HUES48 (cell line): ENCODE measurements at regions not wholly inside any gene's neighbourhood (a gene's known extent, or its start where the extent isn't known, plus 50 kb on each side); places are given as distances from the start of the nearest gene placed in this dataset.

Experiments
- H3K27ac ChIP-seq: one replicate; pipeline ENCODE4 v1.7.0; 2013; ENCODE audit warnings: low read depth, low read length, inconsistent platforms
- H3K27me3 ChIP-seq: 2 replicates; pipeline ENCODE4 v1.6.1; 2013; ENCODE audit warnings: mild to moderate bottlenecking, low read length; ENCODE audit not compliant: control insufficient read depth, insufficient read depth
- H3K36me3 ChIP-seq: 2 replicates; pipeline ENCODE4 v1.6.1; 2013; ENCODE audit warnings: low read length; ENCODE audit not compliant: control insufficient read depth, insufficient read depth
- H3K4me1 ChIP-seq: 2 replicates; pipeline ENCODE4 v1.6.1; 2013; ENCODE audit warnings: mild to moderate bottlenecking, low read length; ENCODE audit not compliant: control insufficient read depth, insufficient read depth
- H3K4me3 ChIP-seq: 2 replicates; pipeline ENCODE4 v1.5.1; 2013; ENCODE audit warnings: mild to moderate bottlenecking, low read depth, low read length
- H3K9ac ChIP-seq: 2 replicates; pipeline ENCODE4 v1.6.1; 2013; ENCODE audit warnings: mild to moderate bottlenecking, low read depth, low read length, moderate library complexity
- H3K9me3 ChIP-seq: 2 replicates; pipeline ENCODE4 v1.6.1; 2013; ENCODE audit warnings: low read length; ENCODE audit not compliant: control insufficient read depth, insufficient read depth

GRCh38 chr2:60271131-60271530 is 282.3 kb downstream of the BCL11A start:
- no peaks in the 10 kb centered on the region for H3K4me1 ChIP-seq
- no peak overlapping the region for H3K9ac ChIP-seq
- H3K27me3 ChIP-seq: no peaks in the 10 kb centered on the region
- 0 out of 2 replicates have a peak, but pooled peaks cover 4% of the 10 kb centered on the region for H3K9me3 ChIP-seq
- H3K36me3 ChIP-seq: no peaks in the 10 kb centered on the region
- H3K27ac ChIP-seq: no peak overlapping the region
- H3K4me3 ChIP-seq: no peak overlapping the region

- Histone ChIP-seq H3K27ac (no peak overlapping the region), H3K9ac (no peak overlapping the region), H3K27me3 (no peaks in the 10 kb centered on the region), H3K9me3 (no peaks in the 10 kb centered on the region), H3K36me3 (no peaks in the 10 kb centered on the region), H3K4me3 (no peak overlapping the region), H3K4me1 (no peaks in the 10 kb centered on the region)
These were observed 284.8 kb downstream of the BCL11A start for GRCh38 chr2:60268661-60269060.

GRCh38 chr2:60268032-60268431 is 285.4 kb downstream of the BCL11A start:
- H3K4me1 ChIP-seq: no peaks in the 10 kb centered on the region
- H3K36me3 ChIP-seq: no peaks in the 10 kb centered on the region
- H3K9me3 ChIP-seq: no peaks in the 10 kb centered on the region
- H3K4me3 ChIP-seq: no peak overlapping the region
- H3K9ac ChIP-seq: no peak overlapping the region
- no peaks in the 10 kb centered on the region for H3K27me3 ChIP-seq
- H3K27ac ChIP-seq: no peak overlapping the region

- H3K4me1 ChIP-seq: no peaks in the 10 kb centered on the region
- no peak overlapping the region for H3K4me3 ChIP-seq
- H3K9me3 ChIP-seq: no peaks in the 10 kb centered on the region
- no peak overlapping the region for H3K9ac ChIP-seq
- H3K36me3 ChIP-seq: no peaks in the 10 kb centered on the region
- no peaks in the 10 kb centered on the region for H3K27me3 ChIP-seq
- no peak overlapping the region for H3K27ac ChIP-seq
These were observed 286.3 kb downstream of the BCL11A start for GRCh38 chr2:60267122-60267521.

GRCh38 chr2:60262178-60262577 is 291.3 kb downstream of the BCL11A start:
- no peak overlapping the region for H3K27ac ChIP-seq
- H3K9ac ChIP-seq: no peak overlapping the region
- H3K4me1 ChIP-seq: no peaks in the 10 kb centered on the region
- no peaks in the 10 kb centered on the region for H3K27me3 ChIP-seq
- H3K36me3 ChIP-seq: no peaks in the 10 kb centered on the region
- H3K9me3 ChIP-seq: no peaks in the 10 kb centered on the region
- H3K4me3 ChIP-seq: no peak overlapping the region

- Histone ChIP-seq H3K36me3 (no peaks in the 10 kb centered on the region), H3K9ac (no peak overlapping the region), H3K9me3 (no peaks in the 10 kb centered on the region), H3K27me3 (no peaks in the 10 kb centered on the region), H3K4me1 (no peaks in the 10 kb centered on the region), H3K27ac (no peak overlapping the region), H3K4me3 (no peak overlapping the region)
These were observed 292.7 kb downstream of the BCL11A start for GRCh38 chr2:60260639-60261296.

- no peak overlapping the region for H3K27ac ChIP-seq
These were observed 293.7 kb downstream of the BCL11A start for GRCh38 chr2:60259781-60260180.

GRCh38 chr2:60252581-60253150 is 300.8 kb downstream of the BCL11A start:
- Histone ChIP-seq H3K36me3 (no peaks in the 10 kb centered on the region), H3K9me3 (no peaks in the 10 kb centered on the region), H3K27ac (no peak overlapping the region), H3K4me3 (no peak overlapping the region), H3K27me3 (no peaks in the 10 kb centered on the region), H3K9ac (no peak overlapping the region), H3K4me1 (no peaks in the 10 kb centered on the region)

More at GRCh38 chr2:60259781-60260180, 293.7 kb downstream of the BCL11A start:
- Histone ChIP-seq H3K4me3 (no peak overlapping the region), H3K9ac (no peak overlapping the region), H3K36me3 (no peaks in the 10 kb centered on the region), H3K27me3 (no peaks in the 10 kb centered on the region), H3K4me1 (no peaks in the 10 kb centered on the region), H3K9me3 (no peaks in the 10 kb centered on the region)

- Histone ChIP-seq H3K27ac (no peak overlapping the region), H3K4me3 (no peak overlapping the region), H3K4me1 (no peaks in the 10 kb centered on the region; the same call in 1 of the 2 replicates), H3K9ac (no peak overlapping the region), H3K27me3 (no peaks in the 10 kb centered on the region), H3K36me3 (no peaks in the 10 kb centered on the region), H3K9me3 (no peaks in the 10 kb centered on the region)
These were observed 302.2 kb downstream of the BCL11A start for GRCh38 chr2:60251247-60251646.

- no peak overlapping the region for H3K4me3 ChIP-seq
- H3K9me3 ChIP-seq: no peaks in the 10 kb centered on the region
- no peak overlapping the region for H3K9ac ChIP-seq
- H3K4me1 ChIP-seq: no peaks in the 10 kb centered on the region; the same call in 1 of the 2 replicates
- no peak overlapping the region for H3K27ac ChIP-seq
- no peaks in the 10 kb centered on the region for H3K36me3 ChIP-seq
- no peaks in the 10 kb centered on the region for H3K27me3 ChIP-seq
These were observed 303.6 kb downstream of the BCL11A start for GRCh38 chr2:60249879-60250278.

GRCh38 chr2:60247471-60247870 is 306.0 kb downstream of the BCL11A start:
- H3K27me3 ChIP-seq: no peaks in the 10 kb centered on the region
- H3K9ac ChIP-seq: no peak overlapping the region
- H3K9me3 ChIP-seq: no peaks in the 10 kb centered on the region
- H3K36me3 ChIP-seq: no peaks in the 10 kb centered on the region
- H3K4me3 ChIP-seq: no peak overlapping the region
- no peak overlapping the region for H3K27ac ChIP-seq
- H3K4me1 ChIP-seq: no peaks in the 10 kb centered on the region; the same call in 1 of the 2 replicates
